HEK293T (cell line): ENCODE measurements at regions not wholly inside any gene's neighbourhood (a gene's known extent, or its start where the extent isn't known, plus 50 kb on each side); places are given as distances from the start of the nearest gene placed in this dataset.

Source experiments
- BHLHE40 ChIP-seq: fragments of 450-650 bp; IDR thresholded peaks from 2 replicates; pipeline ENCODE4 v1.6.1; 2016; ENCODE audit warnings: mild to moderate bottlenecking, moderate library complexity, borderline replicate concordance
- ELF4 ChIP-seq: fragments of 450-650 bp; IDR thresholded peaks from 2 replicates; pipeline ENCODE4 v1.6.1; 2017; ENCODE audit warnings: antibody characterized with exemption
- FOXA1 ChIP-seq: fragments of 450-650 bp; IDR thresholded peaks from 2 replicates; pipeline ENCODE4 v1.6.1; 2016; ENCODE audit warnings: mild to moderate bottlenecking
- FOXK2 ChIP-seq: fragments of 450-650 bp; IDR thresholded peaks from 2 replicates; pipeline ENCODE4 v1.6.1; 2016; ENCODE audit warnings: mild to moderate bottlenecking
- FOXM1 ChIP-seq: fragments of 450-650 bp; IDR thresholded peaks from 2 replicates; pipeline ENCODE4 v1.6.1; 2017; ENCODE audit warnings: mild to moderate bottlenecking, borderline replicate concordance
- LEF1 ChIP-seq: fragments of 450-650 bp; IDR thresholded peaks from 2 replicates; pipeline ENCODE4 v1.6.1; 2017; ENCODE audit warnings: mild to moderate bottlenecking, borderline replicate concordance
- SP1 ChIP-seq: fragments of 450-650 bp; IDR thresholded peaks from 2 replicates; pipeline ENCODE4 v1.6.1; 2017
- TARDBP ChIP-seq: fragments of 450-650 bp; IDR thresholded peaks from 2 replicates; pipeline ENCODE4 v1.6.1; 2016
- ZNF384 ChIP-seq: fragments of 450-650 bp; IDR thresholded peaks from 2 replicates; pipeline ENCODE4 v1.6.1; 2016
- TF ChIP-seq, protein P1 (sequence below): fragments of 450-650 bp; IDR thresholded peaks from 2 replicates; pipeline ENCODE4 v1.6.1; 2016

DNA sequence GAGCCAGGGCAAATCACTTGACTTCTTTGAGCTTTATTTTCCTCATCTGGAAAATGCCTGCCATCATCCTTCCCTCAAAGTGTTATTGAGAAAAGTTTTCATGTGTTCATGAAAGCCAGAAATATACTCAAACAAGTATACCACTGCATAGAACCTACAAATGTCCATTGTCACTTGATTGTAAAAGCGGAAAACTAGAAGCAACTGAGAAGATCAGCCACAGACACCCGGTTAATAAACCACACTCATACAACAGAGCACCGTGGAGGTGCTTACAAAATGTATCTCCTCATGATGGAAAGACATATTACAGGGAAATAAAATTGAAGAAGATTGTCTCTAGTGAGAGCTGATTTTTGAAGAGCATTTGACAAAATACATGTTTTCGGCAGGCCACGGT, 117.2 kb upstream of the MSX2 start:
- TF ChIP-seq ELF4 (no peak), LEF1 (no peak), SP1 (no peak), FOXA1 (no peak), FOXK2 (no peak), ZNF384 (no peak), BHLHE40 (no peak), FOXM1 (no peak), TARDBP (no peak)
- TF ChIP-seq, protein P1, sequence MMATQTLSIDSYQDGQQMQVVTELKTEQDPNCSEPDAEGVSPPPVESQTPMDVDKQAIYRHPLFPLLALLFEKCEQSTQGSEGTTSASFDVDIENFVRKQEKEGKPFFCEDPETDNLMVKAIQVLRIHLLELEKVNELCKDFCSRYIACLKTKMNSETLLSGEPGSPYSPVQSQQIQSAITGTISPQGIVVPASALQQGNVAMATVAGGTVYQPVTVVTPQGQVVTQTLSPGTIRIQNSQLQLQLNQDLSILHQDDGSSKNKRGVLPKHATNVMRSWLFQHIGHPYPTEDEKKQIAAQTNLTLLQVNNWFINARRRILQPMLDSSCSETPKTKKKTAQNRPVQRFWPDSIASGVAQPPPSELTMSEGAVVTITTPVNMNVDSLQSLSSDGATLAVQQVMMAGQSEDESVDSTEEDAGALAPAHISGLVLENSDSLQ = no peak
